Upper lobe of left lung (tissue), 4 donors: ENCODE measurements at regions not wholly inside any gene's neighbourhood (a gene's known extent, or its start where the extent isn't known, plus 50 kb on each side); places are given as distances from the start of the nearest gene placed in this dataset.

Source experiments
- EP300 ChIP-seq, 4 donors: sonication (generic); formaldehyde crosslinking; IDR thresholded peaks; one replicate each; pipeline ENCODE4 v1.5.1; 2017; ENCODE audit warnings: antibody characterized with exemption in 4 of 4, control low read depth in 2 of 4
- TF ChIP-seq, protein P1 (sequence below), 6 experiments: fragments of 450-650 bp in 4 of 6; fragments of 200-600 bp in 2 of 6; sonication (generic) in 2 of 6; IDR thresholded peaks; one replicate each; pipeline ENCODE4 v1.5.1; 2016 to 2019; ENCODE audit warnings: antibody characterized with exemption in 6 of 6

- TF ChIP-seq EP300 (IDR thresholded peaks at IDR 0.05): no peak
- TF ChIP-seq, protein P1, sequence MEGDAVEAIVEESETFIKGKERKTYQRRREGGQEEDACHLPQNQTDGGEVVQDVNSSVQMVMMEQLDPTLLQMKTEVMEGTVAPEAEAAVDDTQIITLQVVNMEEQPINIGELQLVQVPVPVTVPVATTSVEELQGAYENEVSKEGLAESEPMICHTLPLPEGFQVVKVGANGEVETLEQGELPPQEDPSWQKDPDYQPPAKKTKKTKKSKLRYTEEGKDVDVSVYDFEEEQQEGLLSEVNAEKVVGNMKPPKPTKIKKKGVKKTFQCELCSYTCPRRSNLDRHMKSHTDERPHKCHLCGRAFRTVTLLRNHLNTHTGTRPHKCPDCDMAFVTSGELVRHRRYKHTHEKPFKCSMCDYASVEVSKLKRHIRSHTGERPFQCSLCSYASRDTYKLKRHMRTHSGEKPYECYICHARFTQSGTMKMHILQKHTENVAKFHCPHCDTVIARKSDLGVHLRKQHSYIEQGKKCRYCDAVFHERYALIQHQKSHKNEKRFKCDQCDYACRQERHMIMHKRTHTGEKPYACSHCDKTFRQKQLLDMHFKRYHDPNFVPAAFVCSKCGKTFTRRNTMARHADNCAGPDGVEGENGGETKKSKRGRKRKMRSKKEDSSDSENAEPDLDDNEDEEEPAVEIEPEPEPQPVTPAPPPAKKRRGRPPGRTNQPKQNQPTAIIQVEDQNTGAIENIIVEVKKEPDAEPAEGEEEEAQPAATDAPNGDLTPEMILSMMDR (IDR thresholded peaks at IDR 0.05): no peak
Measured at GRCh38 chr15:100708916-100709315, 106.5 kb downstream of the ASB7 start.
